Activated T-cell treated with anti-CD3 and anti-CD28 coated beads, Interleukin-2, amount 50 U/mL, for 1 hour (primary cell): ENCODE measurements at regions not wholly inside any gene's neighbourhood (a gene's known extent, or its start where the extent isn't known, plus 50 kb on each side); places are given as distances from the start of the nearest gene placed in this dataset.

Experiments used
- DNase-seq: peaks from one replicate; pipeline ENCODE4 v3.0.0-alpha.2; 2020

DNA sequence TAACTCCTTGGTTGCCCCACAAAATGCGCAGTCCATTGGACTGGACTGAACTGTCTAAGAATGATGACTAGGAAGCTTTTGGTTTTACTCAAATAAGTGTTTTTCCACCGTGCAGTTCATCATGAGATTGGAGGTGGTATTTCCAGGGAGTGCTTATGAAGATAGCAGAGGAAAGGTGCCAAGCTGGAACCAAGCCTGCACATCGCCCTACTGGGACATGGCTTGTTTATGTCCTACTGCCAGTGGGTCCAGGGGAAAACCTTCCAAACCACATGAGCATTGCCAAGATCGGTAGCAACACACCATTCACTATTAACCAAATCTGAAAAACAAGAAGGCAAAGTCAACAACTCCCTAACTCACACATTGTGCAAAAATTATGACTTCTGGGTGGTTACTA is 54.7 kb upstream of the DSCAM start:
- no peak for DNase-seq

GRCh38 chr21:40902299-40902698 is 55.3 kb upstream of the DSCAM start:
- DNase-seq, result no peak

- no peak for DNase-seq
Measured at GRCh38 chr21:40902993-40903392, 56.0 kb upstream of the DSCAM start.

DNA sequence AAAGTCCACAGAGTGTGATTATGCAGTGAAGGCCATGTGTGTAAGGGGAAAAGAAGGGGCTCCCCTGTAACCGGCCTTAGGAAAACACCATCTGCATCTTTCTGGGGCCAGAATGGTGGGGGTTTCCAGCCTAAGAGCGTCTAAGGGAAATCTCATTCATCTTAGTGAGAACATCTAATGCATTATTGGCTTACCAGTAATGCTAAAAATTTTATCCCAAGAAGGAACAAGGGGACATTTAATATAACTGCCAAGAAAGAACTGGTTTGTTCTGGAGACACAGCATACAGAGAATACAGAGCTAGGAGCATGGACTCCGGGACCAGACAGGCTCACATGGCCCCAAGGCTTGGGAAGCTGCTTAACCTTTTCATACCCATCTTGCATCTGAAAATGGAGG is 58.3 kb upstream of the DSCAM start:
- no peak for DNase-seq

DNA sequence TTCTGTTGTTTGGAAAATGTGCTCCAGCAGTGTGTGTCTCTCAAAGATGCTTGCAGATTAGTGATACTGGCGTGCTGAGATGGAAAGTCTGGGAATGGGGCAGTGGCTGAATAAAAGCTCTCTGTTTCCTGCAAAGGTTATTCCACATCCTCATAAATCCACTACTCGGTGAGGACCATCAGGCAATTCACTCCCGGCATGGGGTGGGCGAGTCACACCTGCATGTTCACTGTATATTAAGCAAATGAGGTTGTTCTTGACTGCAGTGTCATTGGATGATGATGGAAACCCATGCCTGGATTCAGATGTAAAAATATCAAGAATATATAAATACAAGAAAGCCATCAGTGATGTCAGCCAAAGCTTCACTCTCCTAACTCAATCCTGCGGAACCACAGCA is 65.4 kb upstream of the DSCAM start:
- DNase-seq, result no peak

DNA sequence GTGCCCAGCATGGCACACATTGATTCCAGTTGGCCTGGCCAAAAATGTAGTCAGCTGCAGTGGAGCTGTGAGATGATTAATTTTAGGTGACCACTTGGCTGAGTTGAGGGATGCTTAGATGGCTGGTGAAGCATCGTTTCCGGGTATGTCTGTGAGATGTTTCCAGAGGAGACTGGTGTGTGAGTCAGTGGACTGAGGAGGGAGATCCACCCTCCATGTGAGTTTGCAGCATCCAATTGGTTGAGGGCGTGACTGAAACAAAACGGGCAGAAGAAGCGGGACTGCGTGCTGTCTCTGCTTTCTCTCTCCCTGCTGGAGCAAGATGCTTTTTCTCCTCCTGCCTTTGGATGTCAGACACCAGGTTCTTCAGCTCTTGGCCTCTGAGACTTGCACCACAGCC is 68.2 kb upstream of the DSCAM start:
- no peak for DNase-seq

DNA sequence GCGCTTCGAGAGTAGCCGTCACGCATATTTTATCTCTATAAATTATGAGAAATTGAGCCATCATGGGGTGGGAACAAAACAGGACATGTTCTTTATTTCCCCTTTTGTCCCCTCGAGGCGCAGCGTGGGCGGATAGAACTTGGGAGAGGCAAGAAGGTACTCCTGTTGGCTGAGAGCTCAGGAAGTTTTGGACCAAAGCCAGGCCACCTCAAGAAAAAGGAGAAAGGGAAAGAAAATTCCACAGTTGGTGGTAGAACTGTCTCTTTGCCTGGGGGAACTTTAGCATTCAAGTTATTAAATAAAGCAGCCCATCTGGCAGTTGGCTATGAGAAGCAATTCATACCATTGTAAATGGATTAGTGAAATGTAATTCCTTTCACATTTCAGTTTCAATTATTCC is 76.4 kb upstream of the DSCAM start:
- no peak for DNase-seq

- DNase-seq, result no peak
Measured at GRCh38 chr21:40923901-40924300, 76.9 kb upstream of the DSCAM start.

- no peak for DNase-seq
Measured at GRCh38 chr21:40924641-40925040, 77.7 kb upstream of the DSCAM start.

DNA sequence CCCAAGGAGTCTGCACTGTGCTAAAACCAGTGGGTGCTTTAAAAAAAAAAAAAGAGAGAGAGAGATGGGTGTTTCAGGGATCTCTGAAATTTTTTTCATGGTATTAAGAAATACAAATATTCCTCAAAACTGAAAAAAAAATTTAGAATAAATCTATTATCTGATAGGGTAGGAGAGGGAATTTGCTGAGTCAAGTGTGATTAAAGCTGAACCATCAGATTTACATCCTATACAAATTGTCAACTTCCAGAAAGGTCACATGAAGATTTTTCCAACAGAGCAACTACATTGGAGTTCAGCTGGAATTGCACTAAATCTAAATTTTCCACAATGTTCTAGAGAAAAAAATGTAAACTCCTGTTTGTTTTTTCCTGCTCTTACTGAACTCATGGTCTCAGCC is 79.3 kb upstream of the DSCAM start:
- DNase-seq, result no peak

- DNase-seq, result no peak
Measured at GRCh38 chr21:40929833-40930232, 82.9 kb upstream of the DSCAM start.

DNA sequence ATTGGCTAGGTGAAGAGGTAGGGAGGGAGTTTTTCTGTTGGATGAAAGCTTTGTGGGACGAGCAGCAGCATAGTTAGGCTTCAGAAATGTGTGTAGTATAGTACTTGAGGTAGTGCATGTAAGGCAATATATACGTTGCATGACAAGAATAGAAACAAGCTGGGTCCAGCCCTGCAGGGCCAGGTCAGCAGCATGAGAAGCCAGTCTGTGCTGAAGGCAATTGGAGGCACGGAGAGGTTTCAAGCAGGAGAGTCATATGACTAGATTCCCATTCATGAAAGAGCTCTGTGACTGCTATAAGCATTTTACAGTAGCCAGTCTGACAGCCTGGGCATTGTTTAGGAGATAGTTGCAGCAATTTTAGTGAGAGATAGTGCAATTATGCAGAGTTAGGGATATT is 84.2 kb upstream of the DSCAM start:
- no peak for DNase-seq

GRCh38 chr21:40936178-40936577 is 89.2 kb upstream of the DSCAM start:
- DNase-seq, result no peak

GRCh38 chr21:40936771-40937261 is 89.9 kb upstream of the DSCAM start:
- DNase-seq, result no peak

DNA sequence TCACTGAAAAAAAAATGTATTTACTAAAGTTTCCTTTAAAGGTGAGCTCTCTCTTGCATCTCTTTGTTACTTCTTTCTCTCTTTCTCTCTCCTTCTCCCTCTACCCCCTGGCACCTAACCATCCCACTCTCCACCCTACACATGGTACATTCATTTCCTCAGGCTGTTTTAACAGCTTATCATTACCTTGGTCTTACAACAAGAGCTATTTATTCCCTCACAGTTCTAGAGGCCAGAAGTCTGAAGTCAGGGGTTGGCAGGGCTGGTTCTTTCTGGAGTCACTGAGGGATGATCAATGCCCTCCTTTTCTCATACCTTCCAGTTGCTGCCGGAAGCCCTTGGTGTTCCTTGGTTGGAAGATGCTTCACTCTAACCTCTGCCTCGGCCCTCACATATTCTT is 91.1 kb upstream of the DSCAM start:
- DNase-seq, result no peak

- no peak for DNase-seq
Measured at GRCh38 chr21:40938611-40939010, 91.7 kb upstream of the DSCAM start.

GRCh38 chr21:40947713-40948112 is 100.8 kb upstream of the DSCAM start:
- no peak for DNase-seq

- DNase-seq, result no peak
Measured at GRCh38 chr21:40950970-40951369, 104.0 kb upstream of the DSCAM start.

DNA sequence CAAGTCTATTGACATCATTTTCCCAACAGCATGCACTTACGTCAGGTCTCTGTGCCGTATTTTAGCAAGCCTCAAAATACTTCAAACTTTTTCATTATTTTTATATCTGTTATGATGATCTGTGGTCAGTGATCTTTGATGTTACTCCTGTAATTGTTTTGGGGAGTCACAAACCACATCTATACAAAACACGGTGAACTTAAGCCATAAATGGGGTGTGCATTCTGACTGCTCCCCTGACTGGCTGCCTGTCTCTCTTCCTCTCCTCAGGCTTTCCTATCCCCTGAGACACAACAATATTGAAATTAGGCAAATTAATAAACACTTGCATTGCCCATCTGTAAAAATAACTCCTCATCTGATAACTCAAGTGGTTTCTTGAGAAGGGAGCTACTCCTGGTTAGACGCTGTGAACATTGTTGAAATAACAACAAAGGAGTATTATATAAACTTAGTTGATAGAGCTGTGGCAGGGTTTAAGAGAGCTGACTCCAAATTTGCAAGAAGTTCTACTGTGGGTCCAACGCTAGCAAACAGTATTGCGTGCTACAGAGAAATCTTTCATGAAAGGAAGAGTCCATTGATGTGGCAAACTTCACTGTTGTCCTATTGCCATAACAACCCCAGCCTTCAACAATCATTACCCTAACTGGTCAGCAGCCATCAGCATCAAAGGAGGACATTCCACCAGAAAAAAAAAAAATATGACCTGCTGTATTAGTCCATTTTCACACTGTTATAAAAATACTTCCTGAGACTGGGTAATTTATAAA is 105.8 kb upstream of the DSCAM start:
- no peak for DNase-seq

DNA sequence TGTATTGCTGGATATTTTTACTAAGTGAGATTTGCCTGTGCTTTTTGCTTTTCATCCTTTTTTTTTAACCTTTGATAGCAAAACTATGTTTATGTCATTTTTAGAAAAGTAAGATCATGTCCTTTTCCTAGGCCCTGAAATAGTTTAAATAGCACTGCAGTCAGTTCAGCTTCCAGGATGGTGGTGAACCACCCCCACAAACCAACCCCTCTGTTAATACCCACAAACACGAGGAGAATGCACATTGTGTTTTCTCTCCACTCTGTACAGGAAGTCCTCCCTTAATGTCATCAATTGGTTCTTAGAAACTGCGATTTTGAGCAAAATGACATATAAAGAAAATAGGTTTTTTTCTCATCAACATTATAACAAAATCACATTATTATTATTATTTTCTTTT is 117.7 kb upstream of the DSCAM start:
- DNase-seq, result no peak

GRCh38 chr21:40967771-40968170 is 120.8 kb upstream of the DSCAM start:
- DNase-seq, result no peak

GRCh38 chr21:40972151-40972550 is 125.2 kb upstream of the DSCAM start:
- no peak for DNase-seq

- DNase-seq, result no peak
Measured at GRCh38 chr21:40976198-40977109, 129.5 kb upstream of the DSCAM start.

GRCh38 chr21:40985370-40985769 is 138.4 kb upstream of the DSCAM start:
- DNase-seq, result no peak
